Mesodermal cell (in vitro differentiated cells): ENCODE measurements at regions not wholly inside any gene's neighbourhood (a gene's known extent, or its start where the extent isn't known, plus 50 kb on each side); places are given as distances from the start of the nearest gene placed in this dataset.

Experiments used
- H3K27ac ChIP-seq: 2 replicates; pipeline ENCODE4 v1.7.0; 2013; ENCODE audit warnings: mild to moderate bottlenecking, low read depth, low read length, moderate library complexity; ENCODE audit not compliant: severe bottlenecking
- H3K36me3 ChIP-seq: 2 replicates; pipeline ENCODE4 v1.7.1; 2013; ENCODE audit warnings: mild to moderate bottlenecking, low read length, moderate library complexity; ENCODE audit not compliant: control insufficient read depth, insufficient read depth
- H3K4me1 ChIP-seq: one replicate; pipeline ENCODE4 v1.7.1; 2013; ENCODE audit warnings: mild to moderate bottlenecking, low read length; ENCODE audit not compliant: insufficient read depth, control insufficient read depth, poor library complexity, severe bottlenecking
- H3K4me3 ChIP-seq: 2 replicates; pipeline ENCODE4 v1.7.0; 2013; ENCODE audit warnings: low read length, control low read depth, mild to moderate bottlenecking; ENCODE audit not compliant: insufficient read depth, poor library complexity, severe bottlenecking; ENCODE audit errors: extremely low read depth
- H3K9me3 ChIP-seq: 2 replicates; pipeline ENCODE4 v1.7.1; 2013; ENCODE audit warnings: mild to moderate bottlenecking, low read length, moderate library complexity; ENCODE audit not compliant: control insufficient read depth
- WGBS, 2 experiments: methylation state at CpG; one replicate each; pipeline ENCODE4 v1.1.5; 2013; ENCODE audit warnings: missing lambda C conversion rate in 2 of 2; ENCODE audit not compliant: insufficient coverage in 2 of 2; 5-methylcytosine and 5-hydroxymethylcytosine counted together

DNA sequence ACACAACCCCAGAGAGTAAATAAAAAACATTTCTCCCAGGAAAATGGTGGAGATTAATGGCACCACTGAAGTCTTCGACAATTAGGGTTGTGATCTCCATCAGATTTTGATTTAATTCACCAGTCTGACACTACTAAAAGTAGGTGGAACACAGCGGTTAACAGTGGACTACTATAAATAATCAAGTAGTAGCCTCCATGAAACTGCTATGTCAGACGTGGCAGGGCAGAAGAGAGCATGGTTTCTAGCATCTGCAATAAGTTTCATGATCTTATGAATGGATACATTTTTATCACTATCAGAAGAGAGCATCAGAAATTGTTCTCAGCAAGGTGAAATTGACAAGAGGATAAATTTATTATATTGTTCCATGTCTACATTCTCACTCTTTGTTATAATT lies 1706.6 kb downstream of the MRPL39 start:
- 100% methylated on average over 1 of the region's 3 CpGs for WGBS, 2 experiments
- Histone ChIP-seq H3K36me3 (no peaks in the 10 kb centered on the region), H3K9me3 (no peaks in the 10 kb centered on the region), H3K27ac (no peak overlapping the region), H3K4me3 (no peak overlapping the region), H3K4me1 (no peaks in the 10 kb centered on the region)

DNA sequence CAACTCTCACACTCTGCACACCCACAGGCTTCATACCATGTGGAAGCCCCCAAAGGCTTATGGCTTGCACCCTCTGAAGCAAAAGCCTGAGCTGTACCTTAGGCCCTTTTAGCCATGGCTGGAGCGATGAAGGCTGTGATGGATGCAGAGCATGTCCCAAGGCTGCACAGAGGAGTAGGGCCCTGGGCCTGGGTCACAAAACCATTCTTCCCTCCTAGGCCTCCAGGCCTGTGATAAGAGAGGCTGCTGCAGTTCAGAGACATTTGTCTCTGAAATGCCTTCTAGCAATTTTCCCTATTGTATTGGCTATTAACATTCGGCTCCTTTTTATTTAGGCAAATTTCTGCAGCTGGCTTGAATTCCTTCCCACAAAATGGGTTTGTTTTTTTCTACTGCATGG lies 1707.7 kb downstream of the MRPL39 start:
- WGBS, 2 experiments, result 80 to 95% methylated on average over 2 of the region's 2 CpGs
- Histone ChIP-seq H3K27ac (no peak overlapping the region), H3K4me3 (no peak overlapping the region), H3K4me1 (no peaks in the 10 kb centered on the region), H3K9me3 (no peaks in the 10 kb centered on the region), H3K36me3 (no peaks in the 10 kb centered on the region)

GRCh38 chr21:23890652-23891051 lies 1716.6 kb downstream of the MRPL39 start:
- 100% methylated on average over 1 of the region's 4 CpGs; no CpG with 5 or more reads in 1 of the 2 experiments for WGBS, 2 experiments
- Histone ChIP-seq H3K4me1 (no peaks in the 10 kb centered on the region), H3K36me3 (no peaks in the 10 kb centered on the region), H3K27ac (no peak overlapping the region), H3K9me3 (no peaks in the 10 kb centered on the region), H3K4me3 (no peak overlapping the region)

DNA sequence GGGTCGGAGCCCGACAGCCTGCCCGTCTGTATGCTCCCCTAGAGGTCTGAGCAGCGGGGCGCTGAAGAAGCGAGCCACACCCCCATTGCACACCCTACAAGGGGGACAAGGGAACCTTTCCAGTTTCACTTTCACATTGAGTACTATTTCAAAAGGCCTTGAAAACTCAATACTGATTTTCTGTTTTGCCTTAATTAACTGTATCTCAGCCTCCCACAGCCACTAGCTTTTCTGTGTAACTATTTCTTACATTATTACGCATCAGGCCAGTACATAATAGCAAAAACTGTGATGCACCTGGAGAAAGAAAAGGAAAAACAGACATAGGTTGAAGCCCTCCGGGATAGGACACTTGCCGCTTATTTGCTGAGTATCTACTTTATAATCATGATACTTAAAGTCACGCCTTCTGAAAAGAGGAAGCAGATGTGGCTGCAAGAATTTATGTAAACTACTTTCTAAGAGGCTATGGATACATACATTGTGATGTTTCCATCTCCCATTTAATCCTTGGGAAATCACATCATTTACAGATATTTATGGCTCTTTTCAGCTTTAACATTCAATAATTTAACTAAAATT lies 1719.5 kb downstream of the MRPL39 start:
- H3K27ac ChIP-seq, result no peak overlapping the region
- no peak overlapping the region for H3K4me3 ChIP-seq
- H3K36me3 ChIP-seq, result no peaks in the 10 kb centered on the region
- H3K9me3 ChIP-seq, result no peaks in the 10 kb centered on the region
- no peaks in the 10 kb centered on the region for H3K4me1 ChIP-seq
- 96 to 98% methylated on average over 4 to 6 of the region's 10 CpGs for WGBS, 2 experiments

GRCh38 chr21:23886828-23887724 lies 1720.2 kb downstream of the MRPL39 start:
- Histone ChIP-seq H3K4me3 (no peak overlapping the region), H3K9me3 (no peaks in the 10 kb centered on the region), H3K4me1 (no peaks in the 10 kb centered on the region), H3K36me3 (no peaks in the 10 kb centered on the region), H3K27ac (no peak overlapping the region)
- WGBS, 2 experiments, result 87 to 93% methylated on average over 16 to 17 of the region's 21 CpGs

- WGBS, 2 experiments, result 83% methylated on average over 1 of the region's 4 CpGs; no CpG with 5 or more reads in 1 of the 2 experiments
- no peak overlapping the region for H3K4me3 ChIP-seq
- H3K27ac ChIP-seq, result no peak overlapping the region
- H3K36me3 ChIP-seq, result no peaks in the 10 kb centered on the region
- no peaks in the 10 kb centered on the region for H3K4me1 ChIP-seq
- H3K9me3 ChIP-seq, result no peaks in the 10 kb centered on the region
Observed at GRCh38 chr21:23881783-23882182, 1725.5 kb downstream of the MRPL39 start.

DNA sequence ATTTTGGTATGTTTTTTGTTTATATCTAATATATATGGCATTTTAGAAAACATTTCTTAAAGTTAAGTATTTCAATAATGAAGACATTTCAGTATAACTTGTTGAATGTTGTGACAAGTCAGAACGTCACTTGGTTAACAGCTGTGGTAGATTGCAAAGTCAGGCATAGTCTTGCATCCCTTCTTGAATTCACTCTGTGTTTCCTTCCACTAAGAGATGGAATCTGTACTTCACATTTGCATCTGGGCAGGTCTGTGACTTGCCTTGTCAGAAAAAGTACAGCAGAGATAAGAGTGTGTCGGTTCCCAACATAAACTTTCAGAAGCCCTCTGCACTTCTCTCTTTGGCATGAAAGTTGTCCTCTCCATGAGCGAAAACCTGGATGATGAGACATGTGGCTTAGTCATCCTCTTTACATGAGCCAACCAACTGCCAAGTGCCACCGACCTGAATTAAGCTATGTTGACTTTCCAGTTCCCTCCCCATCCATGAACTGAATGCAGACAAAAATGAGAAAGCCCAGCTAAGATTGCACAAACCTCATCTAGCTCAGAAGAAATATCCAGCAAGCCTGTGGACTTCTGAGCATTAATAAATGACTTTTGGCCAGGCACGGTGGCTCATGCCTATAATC lies 1730.2 kb downstream of the MRPL39 start:
- no peaks in the 10 kb centered on the region for H3K36me3 ChIP-seq
- H3K4me1 ChIP-seq, result no peaks in the 10 kb centered on the region
- no peak overlapping the region for H3K27ac ChIP-seq
- WGBS, 2 experiments, result 70 to 86% methylated on average over 3 to 5 of the region's 5 CpGs
- no peak overlapping the region for H3K4me3 ChIP-seq
- no peaks in the 10 kb centered on the region for H3K9me3 ChIP-seq

GRCh38 chr21:23874271-23874670 lies 1733.0 kb downstream of the MRPL39 start:
- Histone ChIP-seq H3K27ac (no peak overlapping the region), H3K9me3 (no peaks in the 10 kb centered on the region), H3K36me3 (no peaks in the 10 kb centered on the region), H3K4me1 (no peaks in the 10 kb centered on the region), H3K4me3 (no peak overlapping the region)
- WGBS, 2 experiments, result 92% methylated on average over 2 of the region's 3 CpGs; no CpG with 5 or more reads in 1 of the 2 experiments

DNA sequence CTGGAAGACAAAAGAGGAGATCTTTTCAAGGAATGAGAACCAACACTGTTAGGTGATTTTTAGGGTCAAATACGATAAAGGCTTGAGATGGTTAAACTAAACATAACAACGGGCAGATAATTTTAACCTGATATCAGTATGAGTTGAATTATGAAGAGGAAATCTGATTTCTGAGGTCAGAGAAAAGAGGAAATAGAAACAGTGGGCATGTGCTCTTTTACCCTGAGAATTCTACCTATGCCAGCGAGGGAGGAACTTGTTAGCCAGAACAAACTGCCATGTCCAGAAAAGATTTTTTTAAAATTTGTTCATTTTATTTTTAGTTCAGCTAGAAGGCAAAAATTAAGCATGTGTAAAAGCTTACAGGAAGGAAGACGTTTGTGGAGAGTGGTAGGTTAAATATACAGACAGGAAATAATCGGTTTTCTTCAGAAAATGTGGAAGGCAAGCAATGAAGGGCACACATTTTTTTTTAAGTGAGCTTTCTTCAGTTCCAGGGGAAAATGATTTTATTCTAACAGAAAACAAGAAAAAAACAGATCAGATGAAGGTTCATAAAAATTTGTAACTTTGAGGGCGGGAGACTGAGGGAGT lies 1745.3 kb downstream of the MRPL39 start:
- Histone ChIP-seq H3K4me1 (no peaks in the 10 kb centered on the region), H3K27ac (no peak overlapping the region), H3K36me3 (no peaks in the 10 kb centered on the region), H3K4me3 (no peak overlapping the region), H3K9me3 (no peaks in the 10 kb centered on the region)
- 75 to 88% methylated on average over 4 to 5 of the region's 6 CpGs for WGBS, 2 experiments

DNA sequence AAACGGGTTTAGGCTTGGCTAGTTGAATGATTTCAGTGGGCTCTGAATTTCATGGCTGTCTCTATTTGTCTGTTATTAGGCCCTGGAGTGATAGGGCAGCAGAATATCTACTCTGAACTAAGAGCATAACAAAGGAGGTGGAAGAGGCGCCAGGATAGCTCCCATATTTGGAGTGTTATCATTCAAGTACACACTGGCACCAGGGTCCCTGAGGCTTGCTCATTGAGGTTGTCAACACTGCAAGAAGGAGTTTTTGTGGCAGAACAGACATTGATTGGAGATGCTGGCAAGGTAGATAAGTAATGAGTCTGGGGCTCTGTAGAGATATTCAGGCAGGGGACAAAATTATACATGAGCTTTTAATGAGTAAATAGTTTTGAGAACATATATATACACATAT lies 1748.4 kb downstream of the MRPL39 start:
- Histone ChIP-seq H3K27ac (no peak overlapping the region), H3K4me1 (no peaks in the 10 kb centered on the region), H3K9me3 (no peaks in the 10 kb centered on the region), H3K4me3 (no peak overlapping the region), H3K36me3 (no peaks in the 10 kb centered on the region)
- WGBS, 2 experiments, result 39 to 42% methylated on average over 2 of the region's 2 CpGs
